B cell (primary cell): ENCODE measurements at regions not wholly inside any gene's neighbourhood (a gene's known extent, or its start where the extent isn't known, plus 50 kb on each side); places are given as distances from the start of the nearest gene placed in this dataset.

ENCODE experiments used
- CTCF ChIP-seq: fragments of 200-600 bp; IDR thresholded peaks from one replicate; pipeline ENCODE4 v1.8.0; 2022; ENCODE audit warnings: antibody characterized with exemption, mild to moderate bottlenecking
- EZH2 ChIP-seq: IDR thresholded peaks from 2 replicates; pipeline ENCODE4 v1.6.1; 2012; ENCODE audit warnings: borderline replicate concordance, low read depth, mild to moderate bottlenecking, moderate library complexity, low read length; ENCODE audit not compliant: insufficient read depth, poor library complexity, severe bottlenecking

GRCh38 chr4:133596459-133596858 lies 447.4 kb downstream of the PCDH10 start:
- TF ChIP-seq CTCF (no peak), EZH2 (no peak)
